SJCRH30 (cell line): ENCODE measurements at regions not wholly inside any gene's neighbourhood (a gene's known extent, or its start where the extent isn't known, plus 50 kb on each side); places are given as distances from the start of the nearest gene placed in this dataset.
A peak's percentile ranks its signal among the peaks of the same experiment; 100 is the strongest.

Source experiments
- DNase-seq, 2 experiments: peaks; one replicate each; pipeline ENCODE4 v3.0.0-alpha.2; 2015 to 2020
- H3K27ac ChIP-seq: fragments of 250-450 bp; sonication (Bioruptor Pico); 2 replicates; pipeline ENCODE4 v1.5.1; 2020; ENCODE audit warnings: mild to moderate bottlenecking, moderate library complexity
- H3K27me3 ChIP-seq: fragments of 250-450 bp; sonication (Bioruptor Pico); 2 replicates; pipeline ENCODE4 v1.5.1; 2020; ENCODE audit warnings: mild to moderate bottlenecking, moderate library complexity
- H3K36me3 ChIP-seq: fragments of 250-450 bp; sonication (Bioruptor Pico); 2 replicates; pipeline ENCODE4 v1.5.1; 2020; ENCODE audit warnings: mild to moderate bottlenecking, moderate library complexity
- H3K4me1 ChIP-seq: fragments of 250-450 bp; sonication (Bioruptor Pico); 2 replicates; pipeline ENCODE4 v1.5.1; 2020; ENCODE audit warnings: mild to moderate bottlenecking, moderate library complexity
- H3K4me3 ChIP-seq: fragments of 250-450 bp; sonication (Bioruptor Pico); 2 replicates; pipeline ENCODE4 v1.5.1; 2020; ENCODE audit warnings: mild to moderate bottlenecking, moderate library complexity
- H3K9me3 ChIP-seq: fragments of 250-450 bp; sonication (Bioruptor Pico); replicated peaks from 2 replicates; pipeline ENCODE4 v1.5.1; 2020; ENCODE audit warnings: mild to moderate bottlenecking, moderate library complexity

GRCh38 chr7:115136796-115137443 lies 215.0 kb downstream of the MDFIC start:
- peaks cover 6% of the 10 kb centered on the region for H3K4me1 ChIP-seq
- no peak for DNase-seq
- no peaks in the 10 kb centered on the region for H3K36me3 ChIP-seq
- H3K9me3 ChIP-seq: no peaks in the 10 kb centered on the region
- H3K27ac ChIP-seq: no peak overlapping the region
- H3K27me3 ChIP-seq: no peaks in the 10 kb centered on the region
- H3K4me3 ChIP-seq: no peak overlapping the region

DNA sequence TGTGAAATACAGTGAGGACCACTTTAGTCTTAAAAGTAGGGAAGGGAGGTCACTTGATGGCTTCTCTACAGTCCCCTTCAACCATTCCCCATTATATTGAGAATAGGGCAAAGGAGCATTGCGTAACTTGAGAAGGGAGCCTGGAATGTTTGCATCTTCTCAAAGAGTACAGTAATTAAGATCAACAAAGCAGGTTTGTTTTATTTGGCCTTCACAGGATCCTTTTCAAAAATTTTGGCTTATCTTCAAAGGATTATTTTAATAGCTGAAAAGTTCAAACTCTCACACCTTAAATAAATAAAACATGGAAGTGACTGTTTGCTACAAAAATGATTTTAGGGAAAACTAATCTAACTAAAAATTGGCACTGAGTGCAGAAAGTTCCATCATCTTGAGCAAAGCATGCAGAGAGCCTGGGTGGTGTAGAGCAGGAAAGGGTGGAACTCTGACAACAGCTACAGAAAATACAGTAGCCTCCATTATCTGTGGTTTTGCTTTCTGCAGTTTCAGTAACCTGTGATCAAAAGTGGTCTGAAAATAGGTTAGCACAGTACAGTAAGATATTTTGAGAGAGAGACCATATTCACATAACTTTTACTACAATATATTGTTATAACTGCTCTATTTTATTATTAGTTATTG lies 214.0 kb downstream of the MDFIC start:
- peak in 1 of 2 experiments; percentile 52 for DNase-seq
- no peak overlapping the region for H3K27ac ChIP-seq
- H3K4me1 ChIP-seq: peaks cover 6% of the 10 kb centered on the region
- H3K4me3 ChIP-seq: no peak overlapping the region
- H3K36me3 ChIP-seq: no peaks in the 10 kb centered on the region
- H3K27me3 ChIP-seq: no peaks in the 10 kb centered on the region
- H3K9me3 ChIP-seq: no peaks in the 10 kb centered on the region

DNA sequence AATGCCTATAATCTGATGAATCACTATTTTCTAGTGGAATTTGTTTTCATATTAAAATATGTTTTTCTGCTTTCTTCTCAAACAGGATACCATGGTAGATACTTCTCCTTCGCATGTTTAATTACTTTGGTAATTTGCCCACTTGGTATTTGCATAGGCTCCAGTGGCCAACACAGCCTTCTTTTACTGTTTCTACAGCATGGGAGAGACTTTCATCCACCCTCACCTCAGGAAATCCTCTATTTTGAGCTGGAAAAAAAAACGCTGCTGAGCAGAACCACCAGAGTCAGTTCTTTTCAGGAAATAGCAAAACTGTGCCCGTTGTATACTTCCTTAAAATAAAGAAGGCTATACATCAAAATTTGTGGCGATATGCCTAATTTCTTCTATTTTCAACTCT lies 213.3 kb downstream of the MDFIC start:
- Histone ChIP-seq H3K27ac (no peak overlapping the region), H3K27me3 (no peaks in the 10 kb centered on the region), H3K36me3 (no peaks in the 10 kb centered on the region), H3K9me3 (no peaks in the 10 kb centered on the region), H3K4me3 (no peak overlapping the region), H3K4me1 (peaks cover 6% of the 10 kb centered on the region)
- DNase-seq: no peak

DNA sequence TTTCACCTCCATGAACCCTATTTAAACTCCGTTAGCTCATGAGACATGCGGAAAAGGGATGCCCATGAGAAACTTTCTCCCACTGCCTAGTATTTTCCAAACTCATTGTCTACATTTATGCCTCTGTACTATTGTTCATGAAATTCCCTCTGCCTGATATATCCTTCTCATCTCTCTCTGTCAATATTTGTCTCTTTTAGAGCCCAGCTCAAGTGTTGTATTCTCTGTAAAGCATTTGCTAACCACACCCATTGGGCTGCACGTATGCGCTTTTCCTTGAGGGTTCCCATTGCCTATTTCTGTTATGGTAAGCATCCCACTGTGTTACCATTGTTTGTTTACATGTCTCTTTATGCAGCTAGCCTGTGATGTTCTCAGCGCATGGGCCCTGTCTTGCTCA lies 211.4 kb downstream of the MDFIC start:
- no peak overlapping the region for H3K4me3 ChIP-seq
- H3K36me3 ChIP-seq: no peaks in the 10 kb centered on the region
- H3K27ac ChIP-seq: no peak overlapping the region
- no peak for DNase-seq
- H3K4me1 ChIP-seq: peaks cover 6% of the 10 kb centered on the region
- no peaks in the 10 kb centered on the region for H3K9me3 ChIP-seq
- H3K27me3 ChIP-seq: no peaks in the 10 kb centered on the region

DNA sequence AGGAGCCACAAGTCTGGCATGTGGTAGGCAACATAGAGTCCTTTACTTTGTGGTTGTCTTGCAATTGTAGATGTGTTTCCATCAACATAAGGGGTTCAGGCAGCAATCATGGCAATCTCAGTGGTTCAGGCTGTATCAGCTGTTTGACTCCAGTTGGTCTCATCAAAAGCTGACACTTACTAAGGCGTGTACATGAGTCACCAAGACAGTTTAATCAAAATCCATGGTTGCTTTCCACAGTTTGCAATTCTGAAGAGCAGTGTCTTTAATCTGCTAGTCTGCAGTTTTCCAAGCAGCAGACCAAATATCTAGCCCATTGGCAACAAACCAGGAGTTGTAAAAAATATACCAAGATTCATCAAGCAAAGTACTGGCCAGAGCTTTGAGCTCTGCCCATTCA lies 210.2 kb downstream of the MDFIC start:
- no peaks in the 10 kb centered on the region for H3K27me3 ChIP-seq
- no peak overlapping the region for H3K27ac ChIP-seq
- no peaks in the 10 kb centered on the region for H3K9me3 ChIP-seq
- DNase-seq: no peak
- no peaks in the 10 kb centered on the region for H3K36me3 ChIP-seq
- no peak overlapping the region for H3K4me3 ChIP-seq
- H3K4me1 ChIP-seq: peaks cover 6% of the 10 kb centered on the region

DNA sequence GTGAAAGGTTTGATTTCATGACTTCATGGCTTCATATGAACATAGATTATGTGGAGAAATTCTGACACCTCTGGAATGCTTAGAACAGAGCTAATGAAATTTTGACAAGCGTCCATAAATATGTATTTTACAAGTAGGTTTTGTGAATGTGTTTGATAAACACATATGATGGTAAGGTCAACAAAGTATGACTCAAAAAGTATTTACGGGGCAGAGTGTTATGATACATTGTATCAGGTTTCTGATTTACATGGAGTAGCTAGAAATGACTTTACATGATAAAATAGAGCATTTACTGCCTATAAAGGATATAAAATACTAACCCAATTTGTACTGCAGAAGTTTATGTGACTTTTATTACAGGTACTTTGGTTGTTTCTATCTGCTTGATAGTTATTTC lies 206.3 kb downstream of the MDFIC start:
- Histone ChIP-seq H3K27me3 (no peaks in the 10 kb centered on the region), H3K9me3 (no peaks in the 10 kb centered on the region), H3K4me3 (no peak overlapping the region), H3K27ac (no peak overlapping the region), H3K36me3 (no peaks in the 10 kb centered on the region), H3K4me1 (no peaks in the 10 kb centered on the region)
- no peak for DNase-seq

DNA sequence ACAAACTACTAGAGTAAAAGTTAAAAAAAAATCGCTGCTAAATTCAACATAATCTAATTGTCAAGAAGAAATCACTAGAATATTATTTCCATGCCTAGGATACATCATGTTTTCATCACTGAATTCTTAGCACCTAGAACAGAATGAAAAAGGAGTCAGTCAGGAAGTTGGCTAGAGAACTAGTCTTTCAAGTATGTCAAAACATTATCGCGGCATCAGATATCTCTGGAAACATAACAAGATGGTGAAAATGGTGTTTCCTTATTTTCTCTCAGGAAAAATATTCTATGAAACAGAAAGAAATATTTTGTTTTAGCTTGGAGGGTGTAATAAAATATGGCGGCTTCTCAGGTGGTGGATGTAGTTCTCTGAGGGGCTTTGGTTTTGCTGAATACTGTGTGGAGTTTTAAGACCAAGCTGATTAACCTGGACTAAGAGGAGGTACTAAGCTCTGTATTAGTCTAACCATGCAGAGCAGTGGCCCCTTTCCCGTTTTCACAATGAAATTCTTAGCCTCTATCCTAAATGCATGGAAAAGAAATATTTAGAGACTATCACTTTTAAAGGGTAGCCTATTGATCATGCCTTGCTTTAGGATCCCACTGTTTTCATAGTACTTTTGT lies 205.6 kb downstream of the MDFIC start:
- Histone ChIP-seq H3K4me1 (no peaks in the 10 kb centered on the region), H3K27me3 (no peaks in the 10 kb centered on the region), H3K9me3 (no peaks in the 10 kb centered on the region), H3K36me3 (no peaks in the 10 kb centered on the region), H3K27ac (no peak overlapping the region), H3K4me3 (no peak overlapping the region)
- no peak for DNase-seq

GRCh38 chr7:115125750-115126149 lies 203.9 kb downstream of the MDFIC start:
- Histone ChIP-seq H3K9me3 (no peaks in the 10 kb centered on the region), H3K27me3 (no peaks in the 10 kb centered on the region), H3K4me1 (no peaks in the 10 kb centered on the region), H3K27ac (no peak overlapping the region), H3K36me3 (no peaks in the 10 kb centered on the region), H3K4me3 (no peak overlapping the region)
- no peak for DNase-seq

DNA sequence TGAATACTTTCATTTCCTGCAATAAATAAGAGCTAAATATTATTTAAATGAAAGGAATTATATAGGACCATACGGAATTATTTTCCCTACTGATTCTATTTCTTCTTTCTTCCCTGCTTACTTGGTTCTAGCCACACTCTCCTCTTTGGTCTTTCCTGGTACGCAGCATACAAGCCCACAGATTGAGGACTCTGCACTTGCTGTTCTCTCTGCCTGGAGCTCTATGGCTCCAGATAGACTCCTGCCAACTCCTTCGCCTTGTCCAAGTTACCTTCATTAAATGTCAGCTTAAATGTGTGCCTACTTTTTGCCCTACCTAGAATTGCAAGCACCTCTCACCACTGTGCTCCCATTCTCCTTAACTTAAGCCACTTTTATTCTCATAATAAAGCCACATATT lies 203.4 kb downstream of the MDFIC start:
- no peak overlapping the region for H3K27ac ChIP-seq
- no peaks in the 10 kb centered on the region for H3K27me3 ChIP-seq
- no peaks in the 10 kb centered on the region for H3K9me3 ChIP-seq
- no peak overlapping the region for H3K4me3 ChIP-seq
- no peak for DNase-seq
- H3K4me1 ChIP-seq: no peaks in the 10 kb centered on the region
- no peaks in the 10 kb centered on the region for H3K36me3 ChIP-seq

DNA sequence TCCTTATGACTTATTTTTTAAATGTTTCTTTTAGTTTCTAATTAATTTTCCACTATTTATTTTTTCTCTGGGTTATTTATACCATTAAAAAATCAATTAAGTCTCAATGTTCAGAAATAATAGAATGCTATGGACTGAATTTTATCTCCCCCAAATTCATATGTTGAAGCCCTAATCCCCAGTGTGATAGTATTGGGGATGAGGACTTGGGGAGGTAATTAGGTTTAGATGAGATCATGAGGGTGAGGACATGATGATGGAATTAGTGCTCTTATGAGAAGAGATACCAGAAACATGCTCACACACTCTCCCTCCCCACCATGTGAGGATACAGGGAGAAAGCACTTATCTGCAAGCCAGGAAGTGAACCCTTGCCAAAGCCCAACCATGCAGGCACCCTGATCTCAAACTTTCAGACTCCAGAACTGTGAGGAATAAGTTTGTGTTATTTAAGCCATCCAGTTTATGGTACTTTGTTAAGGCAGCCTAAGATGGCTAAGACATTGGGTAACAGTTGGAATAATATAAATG lies 202.6 kb downstream of the MDFIC start:
- Histone ChIP-seq H3K27me3 (no peaks in the 10 kb centered on the region), H3K36me3 (no peaks in the 10 kb centered on the region), H3K9me3 (no peaks in the 10 kb centered on the region), H3K4me1 (no peaks in the 10 kb centered on the region), H3K27ac (no peak overlapping the region), H3K4me3 (no peak overlapping the region)
- DNase-seq: peak in 1 of 2 experiments; percentile 19

- H3K27ac ChIP-seq: no peak overlapping the region
Observed at GRCh38 chr7:115123441-115123840, 201.5 kb downstream of the MDFIC start.

DNA sequence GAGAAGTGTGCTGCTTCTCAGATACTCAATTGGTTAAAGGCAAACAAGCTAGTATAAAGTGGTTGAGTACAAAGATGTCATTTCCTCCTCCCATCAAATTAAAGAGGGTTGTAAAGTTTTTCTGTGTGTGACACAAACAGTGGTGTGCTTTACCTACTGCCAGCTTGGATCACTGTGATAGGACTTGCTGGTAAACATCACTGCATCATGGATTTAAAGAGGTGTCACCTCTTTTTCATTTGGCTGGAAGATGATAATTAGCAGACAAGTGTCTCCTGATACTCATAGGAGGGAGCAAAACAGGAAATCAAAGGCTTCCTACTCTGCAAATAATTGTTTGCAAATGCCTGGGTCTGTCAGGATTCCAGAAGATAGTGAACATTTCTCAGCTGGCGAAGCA lies 200.5 kb downstream of the MDFIC start:
- no peaks in the 10 kb centered on the region for H3K36me3 ChIP-seq
- H3K27ac ChIP-seq: no peak overlapping the region
- DNase-seq: no peak
- no peaks in the 10 kb centered on the region for H3K4me1 ChIP-seq
- H3K4me3 ChIP-seq: no peak overlapping the region
- no peaks in the 10 kb centered on the region for H3K9me3 ChIP-seq
- no peaks in the 10 kb centered on the region for H3K27me3 ChIP-seq

More at GRCh38 chr7:115123441-115123840, 201.5 kb downstream of the MDFIC start:
- Histone ChIP-seq H3K4me1 (no peaks in the 10 kb centered on the region), H3K27me3 (no peaks in the 10 kb centered on the region), H3K4me3 (no peak overlapping the region), H3K9me3 (no peaks in the 10 kb centered on the region), H3K36me3 (no peaks in the 10 kb centered on the region)
- no peak for DNase-seq

DNA sequence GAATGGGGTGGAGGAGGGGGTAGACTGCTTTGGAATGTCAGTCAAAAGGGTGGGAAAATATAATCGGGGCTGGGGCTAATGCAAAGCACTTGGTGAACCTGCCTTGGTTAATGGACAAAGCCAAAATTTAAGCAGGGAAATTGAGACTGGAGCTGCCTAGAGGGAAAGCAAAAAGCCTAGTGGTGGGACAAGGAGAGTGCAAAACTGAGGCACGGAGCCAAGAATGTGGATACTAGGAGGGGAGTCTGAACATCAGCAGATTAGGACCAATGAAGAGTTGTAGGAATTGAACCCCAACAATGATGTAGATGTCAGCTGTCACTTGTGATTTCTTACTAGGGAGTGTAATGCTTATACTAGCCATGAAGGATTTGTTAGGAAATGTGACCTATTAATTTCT lies 195.9 kb downstream of the MDFIC start:
- no peak for DNase-seq
- Histone ChIP-seq H3K4me1 (no peaks in the 10 kb centered on the region), H3K27ac (no peak overlapping the region), H3K4me3 (no peak overlapping the region), H3K36me3 (no peaks in the 10 kb centered on the region), H3K9me3 (no peaks in the 10 kb centered on the region), H3K27me3 (no peaks in the 10 kb centered on the region)

DNA sequence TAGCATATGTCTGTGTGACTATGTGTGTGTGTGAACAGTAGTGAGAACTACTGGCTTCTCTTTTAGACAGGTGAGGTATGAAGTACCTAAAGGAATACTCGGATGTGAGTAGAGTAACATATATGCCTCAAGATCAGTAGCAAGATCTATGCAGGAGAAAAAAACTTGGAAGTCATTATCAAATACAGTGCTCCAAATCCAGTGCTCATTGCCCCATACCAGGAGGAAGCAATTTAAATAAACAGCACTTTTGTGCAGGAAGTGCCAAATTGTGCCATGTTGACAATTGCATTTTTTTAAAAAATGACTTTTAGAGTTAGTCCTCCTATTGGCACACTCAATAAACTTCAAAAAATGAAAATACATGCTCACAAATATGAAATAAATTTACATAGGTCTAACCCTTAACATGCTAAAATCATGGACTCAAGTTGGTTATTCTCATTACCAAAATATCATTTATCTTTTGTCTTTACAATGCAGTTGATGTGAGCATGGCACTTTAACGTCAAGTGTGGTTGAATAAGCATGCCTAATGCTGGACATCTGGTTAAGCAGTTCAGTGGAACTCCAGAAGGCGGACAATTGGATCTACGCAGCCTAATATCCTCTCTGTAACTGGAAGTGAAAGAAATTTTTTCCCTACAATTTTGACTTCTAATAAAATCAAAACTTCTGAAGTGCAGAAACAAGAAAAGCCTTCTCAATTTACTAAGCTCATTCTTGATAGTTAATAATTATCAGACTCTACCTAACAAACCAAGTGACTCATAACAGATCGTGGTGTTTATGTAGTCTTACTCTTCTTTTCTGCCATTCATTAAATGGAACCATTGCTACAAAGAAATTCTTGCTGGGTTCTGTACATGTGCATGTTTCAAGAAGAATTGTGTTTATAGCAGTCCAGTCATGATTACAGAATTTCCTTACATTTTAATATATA lies 195.2 kb downstream of the MDFIC start:
- Histone ChIP-seq H3K4me3 (no peak overlapping the region), H3K9me3 (no peaks in the 10 kb centered on the region), H3K4me1 (no peaks in the 10 kb centered on the region), H3K36me3 (no peaks in the 10 kb centered on the region), H3K27ac (no peak overlapping the region), H3K27me3 (no peaks in the 10 kb centered on the region)
- DNase-seq: peak in 1 of 2 experiments; percentile 10

GRCh38 chr7:115113776-115114175 lies 191.9 kb downstream of the MDFIC start:
- Histone ChIP-seq H3K4me1 (no peaks in the 10 kb centered on the region), H3K4me3 (no peak overlapping the region), H3K27ac (no peak overlapping the region), H3K36me3 (no peaks in the 10 kb centered on the region), H3K9me3 (no peaks in the 10 kb centered on the region), H3K27me3 (no peaks in the 10 kb centered on the region)
- no peak for DNase-seq
